GM12874 (cell line): ENCODE measurements at regions not wholly inside any gene's neighbourhood (a gene's known extent, or its start where the extent isn't known, plus 50 kb on each side); places are given as distances from the start of the nearest gene placed in this dataset.

Experiments used
- TF ChIP-seq, protein P1 (sequence below): IDR thresholded peaks from 2 replicates; pipeline ENCODE4 v1.5.1; 2011; ENCODE audit warnings: low read depth, mild to moderate bottlenecking, control low read depth, low read length, moderate library complexity; ENCODE audit not compliant: insufficient read depth

DNA sequence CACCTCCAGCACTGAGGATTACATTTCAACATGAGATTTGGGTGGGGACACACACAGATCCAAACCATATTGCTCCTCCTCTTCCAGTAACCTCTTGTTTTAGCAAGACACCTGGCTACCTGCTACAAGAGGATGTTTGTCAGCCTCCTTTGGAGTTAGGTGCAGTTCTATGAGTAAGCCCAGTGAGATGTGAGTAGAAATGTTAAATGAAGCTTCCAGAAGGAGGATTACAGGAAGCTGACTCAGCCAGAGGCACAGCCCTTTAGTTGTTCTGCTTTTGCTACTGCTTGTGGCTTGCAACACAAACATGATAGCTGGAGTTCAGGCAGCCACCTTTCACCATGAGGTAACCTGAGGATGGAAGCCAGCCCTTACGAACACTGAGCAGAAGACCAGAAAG lies 382.7 kb upstream of the RNF32 start:
- TF ChIP-seq, protein P1, sequence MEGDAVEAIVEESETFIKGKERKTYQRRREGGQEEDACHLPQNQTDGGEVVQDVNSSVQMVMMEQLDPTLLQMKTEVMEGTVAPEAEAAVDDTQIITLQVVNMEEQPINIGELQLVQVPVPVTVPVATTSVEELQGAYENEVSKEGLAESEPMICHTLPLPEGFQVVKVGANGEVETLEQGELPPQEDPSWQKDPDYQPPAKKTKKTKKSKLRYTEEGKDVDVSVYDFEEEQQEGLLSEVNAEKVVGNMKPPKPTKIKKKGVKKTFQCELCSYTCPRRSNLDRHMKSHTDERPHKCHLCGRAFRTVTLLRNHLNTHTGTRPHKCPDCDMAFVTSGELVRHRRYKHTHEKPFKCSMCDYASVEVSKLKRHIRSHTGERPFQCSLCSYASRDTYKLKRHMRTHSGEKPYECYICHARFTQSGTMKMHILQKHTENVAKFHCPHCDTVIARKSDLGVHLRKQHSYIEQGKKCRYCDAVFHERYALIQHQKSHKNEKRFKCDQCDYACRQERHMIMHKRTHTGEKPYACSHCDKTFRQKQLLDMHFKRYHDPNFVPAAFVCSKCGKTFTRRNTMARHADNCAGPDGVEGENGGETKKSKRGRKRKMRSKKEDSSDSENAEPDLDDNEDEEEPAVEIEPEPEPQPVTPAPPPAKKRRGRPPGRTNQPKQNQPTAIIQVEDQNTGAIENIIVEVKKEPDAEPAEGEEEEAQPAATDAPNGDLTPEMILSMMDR, result no peak

DNA sequence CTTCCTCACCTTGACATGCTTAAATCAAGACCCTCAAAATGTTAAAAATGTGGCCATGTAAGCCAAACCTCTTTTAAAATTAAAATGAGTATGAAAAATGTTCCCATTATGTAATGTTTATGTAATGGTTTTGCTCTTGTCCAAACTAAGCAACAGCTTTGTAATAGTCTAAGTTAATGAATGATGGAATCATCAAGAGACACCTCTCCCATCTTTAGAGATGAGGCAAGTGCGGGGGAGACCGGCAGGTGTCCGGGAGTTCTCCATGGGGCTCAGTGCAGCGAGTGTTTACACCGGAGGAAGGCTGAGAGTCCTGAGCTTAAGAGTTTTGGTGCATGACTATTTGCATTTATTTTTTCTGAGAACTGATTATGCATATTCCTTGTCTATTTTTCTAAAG lies 384.9 kb upstream of the RNF32 start:
- TF ChIP-seq, protein P1, result no peak

DNA sequence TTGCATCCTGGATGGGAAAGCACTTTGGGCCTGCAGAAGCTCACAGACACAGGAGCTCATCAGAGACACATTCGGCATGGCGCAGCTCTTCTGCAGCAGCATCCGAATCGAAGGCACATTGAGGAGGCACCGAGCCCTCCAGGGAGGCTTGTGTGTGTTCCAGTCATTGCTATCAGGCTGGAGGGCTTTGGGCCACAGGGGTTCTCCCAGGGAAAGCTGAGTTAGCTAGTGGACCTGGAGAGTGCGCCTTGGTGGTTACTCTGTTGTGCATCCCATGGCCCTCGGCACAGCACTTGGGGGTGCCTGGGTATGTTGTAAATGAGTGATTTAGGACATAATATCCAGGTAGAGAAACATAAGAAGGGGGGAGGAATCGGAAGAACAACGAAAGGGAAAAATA lies 388.7 kb upstream of the RNF32 start:
- TF ChIP-seq, protein P1, result no peak

DNA sequence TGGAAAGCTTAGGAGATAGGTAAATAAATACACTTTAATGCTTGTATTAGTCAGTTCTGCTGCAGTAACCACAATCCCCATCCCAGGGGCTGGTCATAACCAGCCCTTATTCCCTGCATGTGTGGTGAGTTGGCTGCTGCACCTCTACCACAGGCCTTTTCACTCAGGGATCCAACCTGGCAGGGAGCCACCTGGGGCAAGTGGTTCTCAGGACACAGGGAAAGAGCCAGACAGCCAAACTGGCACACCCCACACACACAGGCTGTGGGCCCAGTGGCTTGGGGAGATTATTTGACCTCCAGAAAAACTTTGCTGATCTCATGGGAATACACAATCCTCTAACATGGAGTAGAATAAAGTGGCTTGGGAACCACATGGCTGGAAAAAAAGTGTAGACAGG lies 400.0 kb upstream of the RNF32 start:
- TF ChIP-seq, protein P1, result no peak

DNA sequence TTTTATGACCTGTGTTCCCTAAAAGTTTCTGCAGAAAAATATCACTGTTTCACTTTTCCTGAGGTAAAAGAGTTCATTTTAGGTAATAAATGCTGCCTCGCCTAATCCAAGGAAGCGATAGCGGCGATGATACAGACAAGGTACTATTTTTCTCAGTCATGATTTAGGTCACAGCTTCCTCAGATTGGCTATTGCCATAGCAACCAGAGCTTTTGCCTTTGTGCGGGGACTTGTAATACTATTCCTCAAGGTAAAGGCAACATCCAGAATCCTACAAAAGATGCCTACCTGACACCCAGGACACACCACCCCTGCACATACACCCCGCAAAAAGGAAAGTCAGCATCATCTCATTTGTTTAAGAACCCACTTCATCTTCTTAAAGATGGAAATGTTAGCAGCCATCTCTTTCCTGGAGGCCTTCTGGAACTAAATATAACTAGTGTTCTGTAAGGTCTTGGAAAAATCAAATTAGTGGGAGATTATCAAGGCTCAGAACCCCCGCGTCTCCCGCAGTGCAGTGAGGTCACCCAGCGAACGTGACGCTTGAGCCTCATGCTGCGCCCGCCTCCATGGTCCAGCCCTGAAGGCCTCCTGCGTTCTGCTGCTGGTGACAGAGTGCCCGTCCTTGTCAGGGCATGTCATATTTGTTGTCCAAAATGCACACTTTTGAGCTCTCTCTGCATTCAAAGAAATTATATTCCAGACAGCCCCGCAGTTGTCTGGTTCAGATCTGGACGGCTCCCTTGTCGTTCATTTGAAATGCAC lies 402.0 kb upstream of the RNF32 start:
- TF ChIP-seq, protein P1, result no peak

- TF ChIP-seq, protein P1, result no peak
These were observed 403.0 kb upstream of the RNF32 start for GRCh38 chr7:156237614-156238013.

DNA sequence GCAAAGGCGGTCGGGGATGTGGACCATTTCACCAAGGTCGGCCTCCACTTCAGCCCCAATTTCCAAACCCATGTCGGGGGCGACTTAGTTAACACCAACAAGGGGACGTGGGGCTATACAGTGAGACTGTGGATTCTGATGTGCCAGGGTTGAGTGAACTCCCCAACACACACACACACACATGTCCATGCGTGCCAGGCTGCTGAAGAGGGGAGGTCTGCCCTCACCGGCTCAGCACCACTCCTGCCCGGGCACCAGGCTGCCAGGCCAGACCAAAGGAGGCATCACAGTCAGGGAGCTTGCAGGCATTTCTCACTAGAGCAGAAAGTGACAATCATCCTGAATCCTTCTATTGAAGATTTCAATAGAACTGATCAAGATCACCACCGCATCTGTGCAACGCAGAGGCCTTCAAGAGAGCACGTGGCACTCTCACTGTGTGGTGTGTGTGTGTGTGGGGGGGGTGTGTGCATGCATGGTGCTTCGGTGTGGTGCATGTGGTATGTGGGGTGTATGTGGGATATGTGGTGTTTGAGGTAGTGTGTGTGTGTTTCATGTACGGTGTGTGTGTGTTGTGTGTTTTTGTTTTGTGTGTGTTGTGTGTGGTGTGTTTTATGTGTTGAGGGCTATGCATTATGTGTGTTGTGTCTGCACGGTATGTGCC lies 403.5 kb upstream of the RNF32 start:
- TF ChIP-seq, protein P1, result no peak
